ENCODE measurements at regions not wholly inside any gene's neighbourhood (a gene's known extent, or its start where the extent isn't known, plus 50 kb on each side); places are given as distances from the start of the nearest gene placed in this dataset.

GRCh38 chr4:123573866-123574508 lies 177.4 kb downstream of the SPRY1 start:
- DNase-seq (ENCODE audit: low spot score) = no peak

- no peak for DNase-seq (ENCODE audit: low spot score)
Observed at GRCh38 chr4:123575291-123575690, 178.7 kb downstream of the SPRY1 start.

- no peak for DNase-seq (ENCODE audit: low spot score)
Observed at GRCh38 chr4:123577225-123577906, 180.8 kb downstream of the SPRY1 start.

DNA sequence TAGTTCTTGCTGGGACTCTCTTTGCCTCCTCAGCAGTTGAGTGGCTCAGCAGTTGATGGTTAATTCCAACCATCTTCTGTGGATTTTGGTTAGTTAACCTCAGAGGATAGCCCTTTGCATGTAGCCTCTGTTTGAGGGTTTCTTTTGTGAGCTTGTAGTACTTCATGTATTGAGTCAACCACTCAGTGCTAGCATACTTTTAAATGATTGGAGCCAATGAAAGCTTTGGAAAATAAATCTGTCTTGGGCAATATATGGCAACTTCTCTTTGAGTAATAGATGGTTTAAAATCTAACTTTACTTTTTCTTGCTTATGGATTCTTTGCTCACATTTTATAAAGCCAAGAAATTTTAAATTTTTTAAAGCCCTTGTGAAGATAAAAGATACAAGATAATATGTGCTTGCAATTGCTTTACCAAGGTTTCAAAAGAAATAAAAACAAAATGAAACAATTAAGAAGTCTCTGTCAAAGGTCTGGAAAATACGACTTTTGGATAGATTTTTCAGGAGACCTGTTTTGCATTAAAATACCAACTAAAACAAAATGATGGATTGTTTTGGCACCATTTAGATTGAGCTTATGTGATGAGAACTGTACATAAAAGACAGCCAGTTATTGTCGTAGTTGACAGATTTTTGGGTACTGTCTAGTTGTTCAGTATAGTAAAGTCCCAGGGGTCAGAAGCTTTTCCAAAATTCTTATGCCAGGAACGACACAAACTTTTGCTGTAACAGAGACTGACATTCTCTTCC lies 181.9 kb downstream of the SPRY1 start:
- DNase-seq (ENCODE audit: low spot score) = no peak

GRCh38 chr4:123579961-123580360 lies 183.4 kb downstream of the SPRY1 start:
- DNase-seq (ENCODE audit: low spot score) = no peak

DNA sequence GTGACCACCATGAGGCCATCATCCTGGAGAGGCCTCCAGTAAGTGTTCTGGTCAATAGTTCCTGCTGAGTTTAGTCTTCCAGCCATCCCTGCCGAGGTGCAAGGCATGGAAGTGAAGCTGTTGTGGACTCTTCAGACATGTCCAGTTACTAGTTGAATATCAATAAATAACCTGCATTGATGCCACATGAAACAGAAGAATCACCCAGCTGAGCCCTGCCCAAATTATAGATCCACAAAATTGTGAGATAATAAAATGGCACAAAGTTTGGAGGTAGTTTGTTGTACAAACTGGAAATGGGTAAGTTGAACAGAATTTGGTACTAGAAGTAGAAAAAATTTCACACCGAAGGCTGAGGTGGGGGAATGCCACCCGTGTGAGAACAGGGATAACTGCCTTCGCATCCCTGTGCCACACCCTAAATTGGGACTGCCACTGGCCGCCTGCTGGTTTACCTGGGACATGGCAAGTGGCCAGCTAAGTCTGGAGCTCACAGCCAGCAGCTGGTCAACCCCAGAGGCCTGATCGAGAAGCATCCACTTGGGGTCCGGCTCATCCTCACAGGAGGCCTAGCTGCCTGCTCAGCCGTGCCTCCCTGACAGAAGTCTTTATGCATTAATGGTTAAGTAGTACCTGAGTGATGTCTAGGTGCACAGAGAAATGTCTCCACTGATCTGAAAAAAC lies 184.5 kb downstream of the SPRY1 start:
- no peak for DNase-seq (ENCODE audit: low spot score)

- DNase-seq (ENCODE audit: low spot score) = no peak
Observed at GRCh38 chr4:123581802-123582201, 185.2 kb downstream of the SPRY1 start.

DNA sequence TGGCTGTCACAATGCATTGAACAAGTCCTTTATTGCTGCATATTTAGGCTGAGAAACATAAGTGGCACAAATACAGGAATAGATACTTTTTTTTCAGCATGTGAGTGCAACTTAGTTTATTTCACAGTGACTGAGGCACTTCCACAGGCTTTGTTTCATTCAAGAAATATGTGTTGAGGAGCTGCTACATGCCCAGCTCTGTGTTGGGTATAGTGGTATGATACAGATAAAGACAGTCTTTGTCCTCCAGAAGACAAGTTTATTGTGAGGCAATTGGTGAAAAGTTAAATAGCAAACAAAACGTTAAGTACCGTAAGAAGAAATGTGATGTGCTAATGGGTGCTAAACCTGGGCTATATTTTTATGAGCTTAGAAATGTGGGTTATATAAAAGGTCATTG lies 186.4 kb downstream of the SPRY1 start:
- no peak for DNase-seq (ENCODE audit: low spot score)

DNA sequence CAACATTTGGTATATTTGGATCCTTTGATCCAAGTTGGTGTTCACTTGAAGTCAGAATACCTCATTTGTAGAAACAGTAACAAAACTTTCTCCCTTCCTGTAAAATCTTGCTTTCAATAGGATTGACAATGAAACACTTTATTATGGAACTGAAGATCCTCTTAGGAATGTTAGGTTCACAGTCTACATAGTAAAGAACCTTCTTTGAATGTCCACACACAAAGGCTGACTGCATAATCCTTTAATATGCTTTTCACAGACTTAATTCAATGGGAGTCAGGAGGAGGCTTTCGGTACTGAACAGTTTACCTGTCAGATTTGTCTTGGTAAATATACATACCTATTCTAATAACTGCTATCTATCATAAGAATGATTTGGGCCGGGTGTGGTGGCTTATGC lies 188.5 kb downstream of the SPRY1 start:
- no peak for DNase-seq (ENCODE audit: low spot score)

DNA sequence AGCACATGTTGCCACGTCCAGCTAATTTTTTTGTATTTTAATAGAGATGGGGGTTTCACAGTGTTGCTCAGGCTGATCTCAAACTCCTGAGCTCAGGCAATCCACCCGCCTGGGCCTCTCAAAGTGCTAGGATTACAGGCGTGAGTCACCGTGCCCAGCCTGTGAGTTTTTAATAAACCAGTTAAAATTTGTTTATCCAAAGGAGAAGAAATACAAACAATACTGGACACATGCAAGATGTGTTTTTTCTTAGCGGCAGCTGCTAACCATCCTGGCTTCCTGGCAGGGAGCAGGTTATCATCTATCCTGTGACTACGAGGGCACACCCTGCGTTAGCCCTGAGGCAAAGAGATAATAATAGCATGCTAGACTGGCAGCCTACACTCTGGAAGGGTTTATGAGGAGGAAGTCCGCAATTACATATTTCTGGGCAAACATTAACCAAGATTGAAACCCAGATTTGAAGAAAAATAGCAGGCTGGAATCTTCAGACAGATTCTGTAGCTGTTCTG lies 191.4 kb downstream of the SPRY1 start:
- peak; percentile 94 for DNase-seq (ENCODE audit: low spot score)

DNA sequence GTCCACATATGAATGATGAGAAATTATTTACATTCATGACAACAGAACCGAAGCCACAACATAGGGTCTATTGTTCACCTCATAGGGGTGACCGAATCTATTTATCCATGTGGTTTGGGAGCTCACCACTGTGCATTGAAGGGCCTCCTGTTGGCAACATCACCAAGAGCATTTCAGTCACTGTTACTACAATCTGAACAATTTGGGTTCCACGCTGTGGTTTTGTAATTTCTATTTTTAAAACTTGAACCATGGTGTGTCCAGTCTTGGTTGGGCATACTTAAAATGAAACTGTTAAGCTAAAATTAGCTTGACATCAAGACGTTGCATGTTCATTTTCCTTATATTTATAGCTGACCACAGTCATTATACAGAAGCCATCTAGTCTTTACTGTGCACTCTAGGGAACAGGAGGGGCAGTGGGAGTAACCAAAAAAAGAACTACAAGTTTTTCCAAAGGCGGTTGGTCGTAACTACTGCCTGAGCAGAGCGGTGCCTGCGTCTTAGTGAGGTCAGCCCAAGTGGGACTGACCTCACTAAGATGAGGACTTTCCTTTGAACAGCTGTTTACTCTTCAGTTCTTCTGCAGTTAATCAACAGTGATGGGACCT lies 192.1 kb downstream of the SPRY1 start:
- DNase-seq (ENCODE audit: low spot score) = peak; percentile 63

DNA sequence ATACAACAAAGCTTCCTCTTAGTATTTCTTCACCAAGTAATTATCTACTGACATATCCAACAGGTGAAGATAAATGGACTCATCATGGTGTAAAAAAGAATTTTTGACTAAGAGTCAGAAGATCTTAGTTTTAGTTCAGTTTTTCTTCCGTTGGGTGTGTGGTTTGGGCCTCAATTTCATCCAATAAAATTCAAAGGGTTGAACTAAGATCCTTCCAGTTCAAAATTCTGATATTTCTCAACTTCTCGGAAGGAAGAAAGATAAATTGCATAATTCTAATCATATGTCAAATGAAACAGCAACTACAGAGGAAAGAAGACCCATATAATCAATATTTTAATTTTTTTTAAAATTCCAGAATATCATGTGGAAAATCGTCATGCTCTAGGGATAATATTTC lies 192.7 kb downstream of the SPRY1 start:
- no peak for DNase-seq (ENCODE audit: low spot score)

- DNase-seq (ENCODE audit: low spot score) = no peak
Observed at GRCh38 chr4:123591875-123592274, 195.3 kb downstream of the SPRY1 start.

GRCh38 chr4:123593655-123594054 lies 197.1 kb downstream of the SPRY1 start:
- DNase-seq (ENCODE audit: low spot score) = no peak

DNA sequence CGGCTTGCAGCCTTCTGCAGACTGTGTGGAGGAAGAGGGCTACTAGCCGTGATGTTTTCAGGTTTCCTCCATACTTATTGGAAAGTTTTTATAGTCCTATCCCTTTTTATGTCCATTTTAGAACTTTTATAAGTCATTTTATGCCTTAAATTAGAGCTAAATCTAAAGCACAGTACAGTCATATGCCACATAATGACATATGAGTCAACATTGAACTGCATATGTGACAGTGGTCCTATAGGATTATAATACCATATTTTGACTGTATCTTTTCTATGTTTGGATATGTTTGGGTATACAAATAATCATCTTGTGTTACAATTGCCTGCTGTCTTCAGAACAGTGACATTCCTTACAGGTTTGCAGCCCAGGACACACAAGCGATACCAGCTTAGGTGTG lies 200.2 kb downstream of the SPRY1 start:
- no peak for DNase-seq (ENCODE audit: low spot score)

DNA sequence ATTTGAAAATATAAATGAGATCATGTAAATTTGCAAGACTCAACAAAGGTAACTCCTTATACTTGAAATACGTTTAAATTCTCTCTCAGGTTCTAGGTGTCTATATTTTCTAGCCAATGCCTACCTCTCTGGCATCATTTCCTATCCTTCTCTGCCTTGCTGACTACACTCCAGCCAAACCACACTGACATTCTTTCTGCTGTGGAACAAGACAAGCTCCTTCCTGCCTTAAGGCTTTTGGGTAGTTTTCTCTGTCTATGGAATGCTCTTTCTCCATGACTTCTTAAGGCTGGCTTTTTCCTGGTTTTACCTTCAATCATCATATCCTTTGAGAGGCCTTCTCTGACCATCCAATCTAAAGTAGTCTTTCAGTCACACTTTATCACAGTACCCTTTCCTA lies 201.0 kb downstream of the SPRY1 start:
- no peak for DNase-seq (ENCODE audit: low spot score)

GRCh38 chr4:123598331-123598730 lies 201.7 kb downstream of the SPRY1 start:
- no peak for DNase-seq (ENCODE audit: low spot score)

DNA sequence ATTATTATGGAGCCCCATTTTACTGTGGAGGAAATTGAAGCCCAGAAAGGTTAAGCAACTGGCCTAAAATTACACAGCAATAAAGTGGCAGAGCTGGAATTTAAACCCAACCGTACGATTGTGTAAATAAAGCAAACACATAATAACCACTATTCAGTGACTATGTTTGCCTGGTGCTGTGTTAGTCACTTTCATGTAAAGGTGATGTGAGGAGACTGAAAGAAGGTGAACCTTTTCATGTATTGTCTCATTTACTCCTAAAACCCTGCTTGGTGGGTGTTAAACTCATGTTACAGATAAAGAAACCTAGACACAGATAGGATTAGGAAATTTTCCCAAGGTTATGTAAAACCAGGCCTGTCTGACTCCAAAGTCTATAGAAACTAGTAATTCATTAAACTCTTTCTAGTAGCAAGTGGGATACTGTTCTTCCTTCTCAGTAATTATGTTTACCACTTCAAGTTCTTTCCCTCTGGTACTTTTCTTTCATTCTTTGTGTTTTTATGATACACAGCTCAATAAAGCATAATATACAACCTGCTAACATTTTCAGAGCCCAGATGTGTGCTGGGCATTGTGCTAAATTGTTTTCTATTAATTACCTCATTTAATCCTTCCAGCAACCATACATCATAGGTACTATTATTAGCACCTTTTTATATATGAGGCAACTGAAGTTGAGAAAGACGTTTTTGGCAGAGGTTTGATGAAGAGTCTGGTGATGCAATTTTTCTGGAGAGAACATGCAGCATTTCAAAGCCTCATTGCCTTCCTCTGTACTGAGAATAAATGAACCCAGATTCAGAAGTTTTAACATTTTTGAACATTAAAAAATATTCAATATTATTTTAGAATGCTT lies 202.7 kb downstream of the SPRY1 start:
- DNase-seq (ENCODE audit: low spot score) = no peak

GRCh38 chr4:123599920-123600810 lies 203.6 kb downstream of the SPRY1 start:
- DNase-seq (ENCODE audit: low spot score) = peak; percentile 42
